Astrocyte (in vitro differentiated cells and primary cell): ENCODE measurements at regions not wholly inside any gene's neighbourhood (a gene's known extent, or its start where the extent isn't known, plus 50 kb on each side); places are given as distances from the start of the nearest gene placed in this dataset.

Experiments
- CTCF ChIP-seq: IDR thresholded peaks from 2 replicates; pipeline ENCODE4 v1.5.1; 2011; ENCODE audit warnings: low read depth, mild to moderate bottlenecking, inconsistent platforms, low read length, moderate library complexity; ENCODE audit not compliant: insufficient read depth
- EZH2 ChIP-seq: IDR thresholded peaks from 2 replicates; pipeline ENCODE4 v1.6.1; 2012; ENCODE audit warnings: mild to moderate bottlenecking, low read length, inconsistent platforms; ENCODE audit not compliant: insufficient read depth

GRCh38 chr6:68071740-68072139 lies 563.3 kb upstream of the ADGRB3 start:
- TF ChIP-seq CTCF, result no peak
- TF ChIP-seq EZH2, result no peak
